ENCODE measurements at regions not wholly inside any gene's neighbourhood (a gene's known extent, or its start where the extent isn't known, plus 50 kb on each side); places are given as distances from the start of the nearest gene placed in this dataset.

DNA sequence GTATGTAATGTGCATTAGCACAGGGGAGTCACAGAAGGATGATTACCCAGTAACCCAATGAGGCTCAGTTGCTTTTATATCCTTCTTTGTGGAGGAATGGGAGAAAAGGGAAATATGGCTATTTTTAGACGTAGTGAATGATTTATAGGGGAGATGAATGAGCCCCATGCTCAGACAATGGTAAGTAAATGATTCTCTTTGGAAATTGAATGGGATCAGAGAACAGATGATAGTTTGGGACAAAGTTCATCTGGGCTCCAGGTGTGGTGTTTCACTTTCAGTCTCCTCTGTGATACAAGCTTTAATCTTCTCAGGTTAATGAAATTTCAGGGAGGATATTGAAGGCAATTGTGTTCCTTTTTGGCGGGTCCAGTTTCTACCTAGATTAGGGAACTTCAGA, 63.0 kb upstream of the MPP7 start:
- TF ChIP-seq, protein P1, sequence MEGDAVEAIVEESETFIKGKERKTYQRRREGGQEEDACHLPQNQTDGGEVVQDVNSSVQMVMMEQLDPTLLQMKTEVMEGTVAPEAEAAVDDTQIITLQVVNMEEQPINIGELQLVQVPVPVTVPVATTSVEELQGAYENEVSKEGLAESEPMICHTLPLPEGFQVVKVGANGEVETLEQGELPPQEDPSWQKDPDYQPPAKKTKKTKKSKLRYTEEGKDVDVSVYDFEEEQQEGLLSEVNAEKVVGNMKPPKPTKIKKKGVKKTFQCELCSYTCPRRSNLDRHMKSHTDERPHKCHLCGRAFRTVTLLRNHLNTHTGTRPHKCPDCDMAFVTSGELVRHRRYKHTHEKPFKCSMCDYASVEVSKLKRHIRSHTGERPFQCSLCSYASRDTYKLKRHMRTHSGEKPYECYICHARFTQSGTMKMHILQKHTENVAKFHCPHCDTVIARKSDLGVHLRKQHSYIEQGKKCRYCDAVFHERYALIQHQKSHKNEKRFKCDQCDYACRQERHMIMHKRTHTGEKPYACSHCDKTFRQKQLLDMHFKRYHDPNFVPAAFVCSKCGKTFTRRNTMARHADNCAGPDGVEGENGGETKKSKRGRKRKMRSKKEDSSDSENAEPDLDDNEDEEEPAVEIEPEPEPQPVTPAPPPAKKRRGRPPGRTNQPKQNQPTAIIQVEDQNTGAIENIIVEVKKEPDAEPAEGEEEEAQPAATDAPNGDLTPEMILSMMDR (IDR thresholded peaks at IDR 0.05; ENCODE audit: low read depth, low read length), result no peak
- no peak for TF ChIP-seq EZH2phosphoT487 (IDR thresholded peaks at IDR 0.05; ENCODE audit: low read depth)
